ENCODE measurements at regions not wholly inside any gene's neighbourhood (a gene's known extent, or its start where the extent isn't known, plus 50 kb on each side); places are given as distances from the start of the nearest gene placed in this dataset.

GRCh38 chrX:134183665-134184064 lies 53.3 kb upstream of the CCDC160 start (continued):
- TF ChIP-seq MGA (IDR thresholded peaks at IDR 0.05) = peak; percentile 59
- no peak for TF ChIP-seq JUNB (CRISPR knock-in tag; conservative IDR thresholded peaks at IDR 0.05)
- TF ChIP-seq ZNF507 (tag; conservative IDR thresholded peaks at IDR 0.05) = no peak
- TF ChIP-seq USF1 (CRISPR knock-in tag; IDR thresholded peaks at IDR 0.05) = peak; percentile 43
- no peak for TF ChIP-seq ZSCAN32 (CRISPR knock-in tag; IDR thresholded peaks at IDR 0.05)
- no peak for TF ChIP-seq XRCC3 (IDR thresholded peaks at IDR 0.05)
- TF ChIP-seq PPARD (CRISPR knock-in tag; IDR thresholded peaks at IDR 0.05) = no peak
- no peak for TF ChIP-seq CUX1 (CRISPR knock-in tag; IDR thresholded peaks at IDR 0.05)
- TF ChIP-seq ESRRA (IDR thresholded peaks at IDR 0.05; ENCODE audit: borderline replicate concordance, low read depth) = no peak
- no peak for TF ChIP-seq PRMT5 (CRISPR knock-in tag; IDR thresholded peaks at IDR 0.05)
- TF ChIP-seq ZNF695 (CRISPR knock-in tag; IDR thresholded peaks at IDR 0.05) = no peak
- no peak for TF ChIP-seq TFAM (CRISPR knock-in tag; conservative IDR thresholded peaks at IDR 0.05)
- no peak for TF ChIP-seq KLF10 (CRISPR knock-in tag; IDR thresholded peaks at IDR 0.05)

All from K562 (cell line).